ENCODE measurements at regions not wholly inside any gene's neighbourhood (a gene's known extent, or its start where the extent isn't known, plus 50 kb on each side); places are given as distances from the start of the nearest gene placed in this dataset.
"Not testable (repeated sequence)": the region's sequence is repeated elsewhere in the genome, so short reads cannot be mapped to it uniquely, and the experiment has no call there.

GRCh38 chr6:14287707-14288106 is 170.1 kb downstream of the CD83 start:
- Mint-ChIP-seq H3K4me1 (peaks cover 22% of the 10 kb centered on the region), H3K36me3 (peaks cover 3% of the 10 kb centered on the region), H3K27me3 (no peaks in the 10 kb centered on the region), H3K9me3 (peaks cover 3% of the 10 kb centered on the region), H3K4me3 (no peak overlapping the region), H3K27ac (no peak overlapping the region)
- DNase-seq (no peak), ATAC-seq (ENCODE audit: low read depth) (no peak)
- POLR2A ChIA-PET = no interaction called here

GRCh38 chr6:14288910-14289309 is 171.3 kb downstream of the CD83 start:
- DNase-seq = no peak
- ATAC-seq (ENCODE audit: low read depth) = no peak
- H3K27ac Mint-ChIP-seq = no peak overlapping the region
- H3K9me3 Mint-ChIP-seq = peaks cover 3% of the 10 kb centered on the region
- H3K36me3 Mint-ChIP-seq = peaks cover 6% of the 10 kb centered on the region
- no peaks in the 10 kb centered on the region for H3K27me3 Mint-ChIP-seq
- POLR2A ChIA-PET = no interaction called here
- H3K4me1 Mint-ChIP-seq = peaks cover 27% of the 10 kb centered on the region
- no peak overlapping the region for H3K4me3 Mint-ChIP-seq

GRCh38 chr6:14290041-14290771 is 172.6 kb downstream of the CD83 start:
- POLR2A ChIA-PET = interaction anchor here (0.6 to 2.7 kb wide), 3 partner anchors 13 to 162 kb away, joined by 3 to 9 read pairs (median 4); no protein-coding TSS in a partner anchor
- DNase-seq (no peak), ATAC-seq (ENCODE audit: low read depth) (peak; percentile 81)
- Mint-ChIP-seq H3K9me3 (peaks cover 3% of the 10 kb centered on the region), H3K36me3 (peaks cover 6% of the 10 kb centered on the region), H3K4me3 (peak overlapping the region; percentile 71), H3K27ac (peak overlapping the region; percentile 76), H3K4me1 (peaks cover 25% of the 10 kb centered on the region), H3K27me3 (no peaks in the 10 kb centered on the region)

- ATAC-seq (ENCODE audit: low read depth) = peak; percentile 34
- H3K27ac Mint-ChIP-seq = peak overlapping the region; percentile 76
- H3K4me3 Mint-ChIP-seq = peak overlapping the region; percentile 71
- peaks cover 27% of the 10 kb centered on the region for H3K4me1 Mint-ChIP-seq
- H3K9me3 Mint-ChIP-seq = peaks cover 4% of the 10 kb centered on the region
- DNase-seq = no peak
- H3K36me3 Mint-ChIP-seq = peaks cover 6% of the 10 kb centered on the region
- H3K27me3 Mint-ChIP-seq = no peaks in the 10 kb centered on the region
- POLR2A ChIA-PET = interaction anchor here (1.1 to 2.7 kb wide), 2 partner anchors 14 to 20 kb away, joined by 4 to 9 read pairs; no protein-coding TSS in a partner anchor
These were observed 173.3 kb downstream of the CD83 start for GRCh38 chr6:14290772-14291330.

- Mint-ChIP-seq H3K27me3 (no peaks in the 10 kb centered on the region), H3K36me3 (peaks cover 5% of the 10 kb centered on the region), H3K9me3 (peaks cover 5% of the 10 kb centered on the region), H3K4me1 (peaks cover 28% of the 10 kb centered on the region), H3K4me3 (peak overlapping the region; percentile 71), H3K27ac (no peak overlapping the region)
- ATAC-seq (ENCODE audit: low read depth) (no peak), DNase-seq (no peak)
- POLR2A ChIA-PET = interaction anchor here (1.1 to 2.7 kb wide), 2 partner anchors 14 to 20 kb away, joined by 4 to 9 read pairs; no protein-coding TSS in a partner anchor
These were observed 173.8 kb downstream of the CD83 start for GRCh38 chr6:14291331-14291730.

GRCh38 chr6:14292119-14292518 is 174.5 kb downstream of the CD83 start:
- no peak overlapping the region for H3K4me3 Mint-ChIP-seq
- H3K4me1 Mint-ChIP-seq = peaks cover 28% of the 10 kb centered on the region
- POLR2A ChIA-PET = interaction anchor here (1.5 to 2.7 kb wide), 2 partner anchors 14 to 15 kb away, joined by 3 to 9 read pairs; no protein-coding TSS in a partner anchor

GRCh38 chr6:14294270-14294951 is 176.8 kb downstream of the CD83 start:
- ATAC-seq (ENCODE audit: low read depth) (no peak), DNase-seq (no peak)
- peaks cover 24% of the 10 kb centered on the region for H3K4me1 Mint-ChIP-seq
- POLR2A ChIA-PET = no interaction called here
- H3K4me3 Mint-ChIP-seq = no peak overlapping the region
- H3K27ac Mint-ChIP-seq = no peak overlapping the region
- peaks cover 5% of the 10 kb centered on the region for H3K36me3 Mint-ChIP-seq
- peaks cover 2% of the 10 kb centered on the region for H3K9me3 Mint-ChIP-seq
- no peaks in the 10 kb centered on the region for H3K27me3 Mint-ChIP-seq

More at GRCh38 chr6:14292119-14292518, 174.5 kb downstream of the CD83 start:
- H3K9me3 Mint-ChIP-seq = peaks cover 5% of the 10 kb centered on the region
- ATAC-seq (ENCODE audit: low read depth) (no peak), DNase-seq (no peak)
- peaks cover 5% of the 10 kb centered on the region for H3K36me3 Mint-ChIP-seq
- H3K27me3 Mint-ChIP-seq = no peaks in the 10 kb centered on the region
- no peak overlapping the region for H3K27ac Mint-ChIP-seq

GRCh38 chr6:14296698-14297097 is 179.1 kb downstream of the CD83 start:
- POLR2A ChIA-PET; H3K4me1 Mint-ChIP-seq; H3K9me3 Mint-ChIP-seq; H3K27ac Mint-ChIP-seq; H3K27me3 Mint-ChIP-seq; DNase-seq; H3K4me3 Mint-ChIP-seq; ATAC-seq (ENCODE audit: low read depth); H3K36me3 Mint-ChIP-seq: not testable (repeated sequence)

GRCh38 chr6:14297118-14297517 is 179.5 kb downstream of the CD83 start:
- H3K27ac Mint-ChIP-seq; H3K9me3 Mint-ChIP-seq; H3K36me3 Mint-ChIP-seq; H3K27me3 Mint-ChIP-seq; H3K4me1 Mint-ChIP-seq; H3K4me3 Mint-ChIP-seq; ATAC-seq (ENCODE audit: low read depth); POLR2A ChIA-PET; DNase-seq: not testable (repeated sequence)

- POLR2A ChIA-PET, H3K9me3 Mint-ChIP-seq: not testable (repeated sequence)
These were observed 182.6 kb downstream of the CD83 start for GRCh38 chr6:14300189-14300588.

GRCh38 chr6:14300721-14301120 is 183.1 kb downstream of the CD83 start:
- H3K4me3 Mint-ChIP-seq; POLR2A ChIA-PET; H3K4me1 Mint-ChIP-seq; H3K36me3 Mint-ChIP-seq; ATAC-seq (ENCODE audit: low read depth); H3K27me3 Mint-ChIP-seq; DNase-seq; H3K27ac Mint-ChIP-seq; H3K9me3 Mint-ChIP-seq: not testable (repeated sequence)

More at GRCh38 chr6:14300189-14300588, 182.6 kb downstream of the CD83 start:
- not testable (repeated sequence) for H3K4me1 Mint-ChIP-seq; DNase-seq; H3K27ac Mint-ChIP-seq; ATAC-seq (ENCODE audit: low read depth); H3K36me3 Mint-ChIP-seq; H3K27me3 Mint-ChIP-seq; H3K4me3 Mint-ChIP-seq

GRCh38 chr6:14301477-14301876 is 183.9 kb downstream of the CD83 start:
- H3K4me1 Mint-ChIP-seq; POLR2A ChIA-PET; H3K27ac Mint-ChIP-seq; H3K9me3 Mint-ChIP-seq; DNase-seq; H3K36me3 Mint-ChIP-seq; H3K27me3 Mint-ChIP-seq; ATAC-seq (ENCODE audit: low read depth); H3K4me3 Mint-ChIP-seq: not testable (repeated sequence)

- POLR2A ChIA-PET = no interaction called here
- H3K27me3 Mint-ChIP-seq = peaks cover 6% of the 10 kb centered on the region
- H3K36me3 Mint-ChIP-seq = peaks cover 2% of the 10 kb centered on the region
- H3K4me1 Mint-ChIP-seq = no peaks in the 10 kb centered on the region
- DNase-seq (no peak), ATAC-seq (ENCODE audit: low read depth) (no peak)
- peaks cover 2% of the 10 kb centered on the region for H3K9me3 Mint-ChIP-seq
- H3K27ac Mint-ChIP-seq = no peak overlapping the region
- no peak overlapping the region for H3K4me3 Mint-ChIP-seq
These were observed 187.6 kb downstream of the CD83 start for GRCh38 chr6:14305131-14305530.

Measured in activated naive CD8-positive, alpha-beta T cell treated with anti-CD3 and anti-CD28 coated beads, Interleukin-2, amount 10 ng/mL, durations not matched to agents 7 days and 5 days (primary cell).